RPMI7951 (cell line): ENCODE measurements at regions not wholly inside any gene's neighbourhood (a gene's known extent, or its start where the extent isn't known, plus 50 kb on each side); places are given as distances from the start of the nearest gene placed in this dataset.
"Not testable (repeated sequence)": the region's sequence is repeated elsewhere in the genome, so short reads cannot be mapped to it uniquely, and the experiment has no call there.

Experiments used
- DNase-seq: peaks from one replicate; pipeline ENCODE4 v3.0.0-alpha.2; 2012; ENCODE audit warnings: low read depth

DNA sequence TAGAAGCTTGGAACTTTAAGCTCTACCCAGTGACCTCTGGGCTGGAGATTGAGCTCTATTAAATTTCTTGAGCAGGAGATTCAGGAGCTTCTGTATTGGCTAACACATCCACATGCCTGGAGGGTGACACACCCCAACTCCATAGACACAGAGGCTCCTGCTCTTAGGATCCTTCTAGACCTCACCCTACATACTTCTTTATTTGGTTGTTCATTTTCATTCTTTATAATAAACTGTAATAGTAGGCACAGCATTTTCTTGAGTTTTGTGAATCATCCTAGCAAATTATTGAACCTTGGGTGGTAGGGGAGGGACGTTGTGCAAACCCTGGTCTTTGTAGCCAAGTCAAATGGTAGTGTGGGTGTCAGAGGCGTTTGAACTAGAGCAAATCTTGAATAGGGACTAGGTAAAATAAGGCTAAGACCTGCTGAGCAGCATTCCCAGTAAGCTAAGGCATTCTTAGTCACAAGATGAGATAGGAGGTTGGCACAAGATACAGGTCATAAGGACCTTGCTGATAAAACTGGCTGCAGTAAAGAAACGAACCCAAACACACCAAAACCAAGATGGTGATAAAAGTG is 323.8 kb upstream of the GALNT5 start:
- DNase-seq: no peak

DNA sequence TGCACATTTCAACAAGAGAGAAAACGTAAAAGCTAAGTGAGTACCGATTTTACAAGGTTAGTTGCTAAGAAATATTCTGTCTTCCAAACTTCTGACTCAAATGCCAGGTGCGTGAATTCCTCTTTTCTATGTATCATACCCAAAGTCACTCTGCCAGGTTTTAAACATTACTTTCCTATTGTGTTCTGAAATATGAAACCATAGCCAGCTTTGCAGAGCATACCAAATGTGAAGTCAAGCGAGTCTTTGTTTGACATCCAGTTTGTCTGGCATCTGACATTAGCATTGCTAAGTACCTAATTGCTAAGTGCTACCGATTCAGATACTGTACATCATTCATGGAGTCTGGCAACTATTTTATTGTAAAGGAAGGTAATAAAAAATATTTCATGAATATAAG is 321.9 kb upstream of the GALNT5 start:
- DNase-seq: peak; percentile 27

DNA sequence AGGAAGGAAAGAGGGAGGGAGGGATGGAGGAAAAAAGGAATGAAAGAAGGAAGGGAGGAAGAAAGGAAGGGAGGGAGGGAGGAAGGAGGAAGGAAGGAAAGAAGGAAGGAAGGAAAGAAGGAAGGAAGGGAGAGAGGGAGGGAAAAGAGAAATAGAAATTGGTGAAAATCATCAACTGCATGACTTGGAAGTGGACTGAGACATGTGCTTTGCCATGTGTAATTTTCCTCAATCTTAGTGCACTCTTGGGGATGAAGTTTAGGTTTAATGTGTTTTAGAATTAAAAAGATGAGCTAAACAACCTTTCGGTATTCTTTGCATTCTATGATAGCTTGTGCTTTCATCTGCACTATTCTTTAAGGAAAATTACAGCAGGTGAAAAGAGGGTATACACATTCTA is 320.1 kb upstream of the GALNT5 start:
- DNase-seq: no peak

DNA sequence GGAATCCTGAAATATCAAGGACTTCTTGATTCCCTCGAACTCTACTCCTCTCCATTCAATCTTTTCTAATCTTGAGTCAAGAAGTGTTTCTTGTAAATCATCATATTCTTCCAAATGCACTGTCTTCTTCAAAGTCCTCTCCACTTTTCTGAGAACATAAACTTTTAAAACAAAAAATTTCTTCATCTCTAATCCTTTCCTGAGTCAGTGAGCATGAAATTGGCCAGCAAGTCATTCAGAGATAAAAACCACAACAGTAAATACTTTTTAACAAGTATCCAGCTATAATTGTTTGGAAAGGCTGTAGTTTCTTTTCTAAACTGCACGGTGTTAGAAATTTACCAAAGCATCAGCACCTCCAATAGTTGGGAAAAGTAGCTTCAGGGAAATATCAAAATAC is 312.6 kb upstream of the GALNT5 start:
- DNase-seq: no peak

DNA sequence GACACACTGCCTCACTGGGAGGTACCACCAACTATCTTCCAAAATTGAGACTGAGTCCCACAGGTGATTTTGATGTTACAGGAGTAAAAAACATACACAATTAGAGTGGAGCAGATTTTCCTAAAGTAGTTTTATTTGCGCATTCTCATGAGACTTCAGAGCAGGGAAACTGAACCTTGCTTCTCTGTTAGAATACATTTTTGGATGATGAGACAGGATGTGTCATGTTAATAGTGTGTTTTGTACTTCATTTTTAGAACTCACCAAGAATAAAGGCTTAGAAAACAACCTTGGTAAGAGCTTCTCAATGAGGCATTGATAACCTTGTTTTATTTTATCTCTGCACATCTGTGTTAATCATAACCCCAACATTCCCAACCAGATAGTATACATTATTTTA is 310.2 kb upstream of the GALNT5 start:
- no peak for DNase-seq

DNA sequence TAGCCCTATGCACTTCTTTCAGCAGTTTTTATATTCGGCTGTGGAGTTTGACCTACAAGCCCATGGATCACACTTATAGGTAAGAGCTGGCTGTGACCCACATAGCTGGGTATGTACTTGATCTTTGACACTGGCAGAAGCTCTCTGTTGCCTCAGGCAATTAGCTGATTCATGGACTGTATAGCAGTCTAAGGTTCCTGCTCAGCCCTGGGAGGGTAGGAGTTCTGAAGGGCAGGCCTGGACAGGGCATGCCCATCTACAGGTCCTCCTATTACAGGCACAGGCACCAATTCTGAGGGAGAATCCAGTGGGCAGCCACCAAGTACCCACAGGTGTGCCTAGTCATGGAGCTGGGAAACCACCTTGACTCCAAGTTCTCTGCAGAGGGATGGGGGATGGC is 301.8 kb upstream of the GALNT5 start:
- peak; percentile 19 for DNase-seq

DNA sequence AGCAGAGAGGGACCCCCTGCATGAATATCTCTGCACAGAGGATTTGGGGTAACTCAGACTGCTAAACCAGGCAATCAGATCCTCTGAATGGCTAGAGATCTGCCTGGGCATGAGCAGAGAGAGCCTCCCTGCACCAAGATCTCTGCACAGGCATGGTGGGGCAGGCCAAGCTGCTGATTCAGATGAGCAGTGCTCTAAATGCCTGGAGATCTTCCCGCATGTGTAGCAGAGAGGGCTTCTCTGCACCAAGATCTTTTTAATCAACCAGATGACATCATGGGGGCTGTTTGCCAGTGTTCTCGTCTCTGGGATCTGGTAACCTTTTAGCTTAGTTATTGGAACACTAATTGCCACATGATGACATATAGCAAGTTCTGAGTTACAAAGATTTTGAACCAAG is 301.3 kb upstream of the GALNT5 start:
- no peak for DNase-seq

DNA sequence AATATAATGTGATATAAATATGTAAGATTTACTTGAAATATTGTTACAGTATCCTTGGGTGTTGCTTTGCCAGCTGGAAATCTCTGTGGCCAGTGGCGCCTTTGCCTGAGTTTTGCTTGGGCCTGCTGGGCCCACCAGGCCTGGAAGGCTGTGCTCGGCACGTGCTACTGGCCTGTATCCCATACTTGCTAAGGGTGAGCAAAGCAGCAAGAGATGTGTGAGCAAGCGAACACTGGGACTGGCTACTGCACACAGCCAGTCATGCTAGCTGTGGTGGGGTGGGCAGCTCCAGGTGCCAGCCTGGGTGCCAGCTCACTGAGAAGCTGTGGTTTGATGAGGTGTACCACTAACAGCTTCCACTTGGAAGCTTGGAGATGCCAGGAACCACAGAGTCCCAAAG is 299.1 kb upstream of the GALNT5 start:
- no peak for DNase-seq

DNA sequence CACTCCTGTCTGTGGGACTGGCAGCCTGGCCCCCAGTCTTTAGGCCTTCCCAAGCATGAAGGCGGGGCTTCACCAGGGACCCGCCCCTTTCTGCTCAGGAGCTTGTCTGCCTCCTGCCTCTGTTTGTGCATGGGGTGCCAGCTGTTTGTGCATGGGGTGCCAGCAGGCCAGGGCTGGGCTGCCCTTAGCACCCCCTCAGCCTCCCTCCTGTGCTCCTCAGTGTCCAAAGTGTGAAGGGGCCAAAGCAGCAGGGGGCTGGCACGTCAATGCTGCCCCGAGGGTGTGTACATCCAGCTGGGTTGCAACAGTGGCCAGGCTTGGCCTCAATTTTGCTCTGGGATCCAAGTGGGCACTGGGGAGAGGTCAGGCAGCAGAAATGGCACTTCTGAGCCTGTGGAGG is 298.0 kb upstream of the GALNT5 start:
- DNase-seq: no peak

DNA sequence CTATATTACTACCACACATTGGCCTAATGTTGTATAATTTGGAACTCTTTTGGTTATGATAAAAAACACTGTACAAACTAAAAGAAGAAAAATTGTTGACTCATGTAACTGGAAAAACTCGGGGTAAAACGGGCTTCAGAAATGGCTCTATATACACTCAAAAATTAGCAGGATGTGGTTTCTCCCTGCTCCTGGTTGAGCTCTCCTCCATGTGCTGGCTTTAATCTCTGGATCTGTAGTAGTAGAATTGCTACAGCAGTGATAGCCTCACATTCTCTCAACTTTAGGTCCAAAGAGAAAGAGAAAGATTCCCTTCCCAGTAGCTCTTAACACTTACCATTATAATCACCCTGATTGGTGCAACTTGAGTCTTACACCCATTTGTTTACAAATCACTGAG is 274.9 kb upstream of the GALNT5 start:
- DNase-seq: peak; percentile 39

DNA sequence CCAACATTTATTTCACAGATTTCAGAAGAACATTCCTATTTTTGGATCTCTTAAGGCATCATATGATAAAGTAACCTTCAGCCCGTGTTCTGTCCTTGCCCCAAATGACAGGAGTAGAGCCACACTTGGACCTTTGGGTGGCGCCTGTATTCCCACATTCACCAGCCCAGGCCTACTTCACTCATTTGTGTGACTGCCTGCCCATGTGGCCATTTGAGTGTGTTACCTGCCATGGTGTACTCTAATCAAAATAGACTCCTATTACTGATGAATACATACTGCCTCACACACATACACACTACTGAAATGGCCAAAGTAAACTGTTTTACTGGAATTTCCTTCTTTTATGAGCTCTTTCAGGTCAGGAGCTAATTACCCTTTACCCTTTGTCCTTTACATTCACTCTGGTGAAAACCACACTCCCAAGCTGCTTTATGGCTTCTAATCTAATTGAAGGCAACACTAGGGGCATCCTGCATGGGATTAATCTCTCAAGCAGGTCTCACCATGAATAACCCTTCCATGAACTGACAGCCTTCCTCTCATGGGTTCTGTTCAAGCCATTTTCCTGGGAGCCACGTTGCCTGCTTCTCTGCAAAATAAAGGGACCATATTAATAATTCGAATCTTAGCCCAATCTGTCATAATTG is 271.0 kb upstream of the GALNT5 start:
- DNase-seq: no peak

DNA sequence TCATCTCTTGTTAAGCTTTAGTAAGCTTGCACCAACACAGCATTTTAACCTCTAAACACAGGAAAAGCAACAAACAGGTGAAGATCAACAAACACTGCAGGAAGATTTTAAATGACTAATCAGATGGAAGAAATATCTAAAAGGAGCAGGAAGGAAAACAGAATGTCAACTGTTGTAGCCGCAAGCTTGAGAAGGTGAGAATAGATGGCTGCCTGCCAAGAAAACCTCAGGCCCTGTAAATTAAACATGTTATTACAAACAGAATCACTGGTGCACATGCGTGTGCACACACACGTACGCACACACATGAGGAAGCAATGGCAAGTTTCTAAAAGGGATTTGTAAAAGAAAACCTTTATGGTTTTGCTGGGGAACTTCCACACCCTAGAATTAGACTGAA is 257.8 kb upstream of the GALNT5 start:
- DNase-seq: no peak

DNA sequence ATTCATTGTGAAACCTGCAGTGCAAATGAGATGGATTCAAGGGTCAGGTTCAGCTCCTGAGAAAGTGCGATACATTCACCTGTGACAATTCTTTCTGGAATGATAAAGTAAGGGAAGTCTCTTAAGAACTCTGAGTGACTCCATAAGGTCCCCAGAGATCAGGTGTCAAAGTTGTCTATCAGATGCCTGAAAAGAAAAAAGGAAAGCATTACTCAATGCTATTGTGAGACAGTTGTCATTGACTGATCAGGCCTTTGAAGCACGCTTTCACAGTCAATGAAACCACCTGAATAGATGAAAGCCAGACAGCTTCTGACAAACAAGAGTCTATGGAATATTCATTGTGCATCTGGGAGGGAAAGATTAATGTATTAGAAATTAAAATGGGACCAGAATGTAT is 252.7 kb upstream of the GALNT5 start:
- DNase-seq: no peak

DNA sequence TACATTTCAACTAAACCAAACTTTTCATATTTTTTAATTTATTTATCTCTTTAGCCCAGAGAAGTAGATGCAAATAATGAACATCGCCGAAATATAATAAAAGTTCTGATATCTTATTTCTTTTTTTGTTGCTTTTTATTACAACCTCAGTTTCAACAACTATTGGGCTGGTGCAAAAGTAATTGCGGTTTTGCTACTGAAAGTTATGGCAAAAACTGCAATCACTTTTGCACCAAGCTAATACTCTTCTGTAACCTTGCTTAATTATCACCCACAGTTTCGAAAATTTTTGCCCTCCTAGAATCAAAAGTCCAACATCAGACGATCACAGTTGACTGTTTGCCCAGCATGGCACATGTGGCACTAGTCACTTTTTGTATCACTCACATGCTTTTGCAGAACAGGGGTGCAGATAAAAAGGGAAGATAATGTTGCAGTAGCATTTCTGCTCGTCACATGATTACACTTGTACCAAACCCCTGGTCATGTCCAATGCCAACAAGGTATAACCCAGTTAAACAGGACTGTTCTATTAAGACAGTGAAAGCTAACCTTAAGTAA is 242.4 kb upstream of the GALNT5 start:
- DNase-seq: no peak

DNA sequence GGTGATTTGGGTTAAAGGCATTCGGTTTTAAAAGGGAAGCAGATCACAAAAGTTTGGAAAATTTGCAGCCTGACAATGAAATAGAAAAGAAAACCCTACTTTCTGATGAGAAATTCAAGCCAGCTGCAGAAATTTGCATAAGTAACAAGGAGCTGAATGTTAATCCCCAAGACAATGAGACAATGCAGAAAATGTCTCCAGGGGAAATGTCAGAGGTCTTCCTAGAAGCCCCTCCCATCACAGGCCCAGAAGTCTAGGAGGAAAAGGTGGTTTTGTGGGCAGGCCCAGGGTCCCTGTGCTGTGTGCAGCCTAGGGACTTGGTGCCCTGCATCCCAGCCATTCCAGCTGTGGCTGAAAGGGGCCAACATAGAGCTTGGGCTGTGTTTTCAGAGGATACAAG is 234.2 kb upstream of the GALNT5 start:
- not testable (repeated sequence) for DNase-seq

DNA sequence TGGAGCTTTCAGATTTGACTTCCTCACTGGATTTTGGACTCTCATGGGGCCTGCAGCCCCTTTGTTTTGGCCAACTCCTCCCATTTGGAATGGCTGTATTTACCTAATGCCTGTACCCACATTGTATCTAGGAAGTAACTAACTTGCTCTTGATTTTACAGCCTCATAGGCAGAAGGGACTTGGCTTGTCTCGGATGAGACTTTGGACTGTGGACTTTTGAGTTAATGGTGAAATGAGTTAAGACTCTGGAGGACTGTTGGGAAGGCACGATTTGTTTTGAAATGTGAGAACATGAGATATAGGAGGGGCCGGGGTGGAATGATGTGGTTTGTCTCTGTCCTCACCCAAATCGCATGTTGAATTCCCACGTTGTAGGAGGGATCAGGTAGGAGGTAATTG is 233.4 kb upstream of the GALNT5 start:
- no peak for DNase-seq

DNA sequence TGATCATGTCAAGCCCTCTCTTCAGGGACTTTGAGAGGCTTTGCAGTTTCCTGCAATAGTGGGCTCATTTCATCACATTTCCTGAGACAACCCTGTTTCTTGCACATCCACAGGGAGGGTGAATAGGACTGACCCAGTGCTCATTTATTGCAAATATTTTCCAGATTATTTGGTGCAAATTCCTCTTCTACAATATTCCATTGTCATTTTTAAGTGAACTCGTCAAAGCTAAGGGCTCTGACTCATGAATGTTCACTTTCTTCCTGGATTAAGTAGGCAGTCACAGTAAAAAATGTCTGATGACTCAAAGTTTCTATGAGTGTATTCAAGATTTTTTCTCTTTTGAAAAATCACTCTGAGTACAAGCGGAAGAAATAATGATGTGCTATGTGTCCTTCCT is 225.5 kb upstream of the GALNT5 start:
- DNase-seq: peak; percentile 86

DNA sequence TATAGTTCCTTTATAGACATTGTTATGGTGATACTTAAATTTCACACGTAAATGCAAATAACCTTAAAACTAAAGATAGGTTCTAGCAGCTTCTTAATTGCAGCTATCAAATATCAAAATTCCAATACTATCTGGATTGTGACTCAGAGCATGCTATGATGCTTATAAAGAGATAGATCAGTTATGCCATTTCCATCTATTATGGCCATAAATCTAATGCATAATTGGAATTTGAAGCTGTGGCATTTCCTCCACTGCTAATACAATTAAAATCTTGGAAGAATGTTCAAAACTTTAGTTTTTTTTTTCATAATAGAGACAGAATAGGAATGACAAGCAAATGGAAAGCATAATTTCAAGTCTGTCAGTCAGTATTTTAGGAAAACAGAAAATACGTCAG is 220.8 kb upstream of the GALNT5 start:
- no peak for DNase-seq

DNA sequence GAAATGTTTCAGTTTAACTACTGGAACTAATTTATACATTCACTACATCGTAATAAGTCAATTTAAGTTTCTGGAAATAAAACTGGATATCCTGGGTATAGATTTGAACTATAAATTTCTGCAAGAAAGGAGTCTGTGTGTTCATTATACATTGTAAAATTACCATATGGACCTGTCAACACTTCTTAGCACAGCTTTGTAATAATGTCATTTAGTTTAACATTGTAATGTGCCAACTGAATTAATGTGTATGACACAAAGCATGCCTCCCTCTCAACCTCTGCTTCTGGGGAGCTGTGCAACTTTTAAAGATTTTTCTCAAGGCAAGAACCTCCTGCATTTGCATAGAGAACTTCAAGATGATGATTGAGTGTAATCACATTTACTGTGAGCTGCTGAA is 213.7 kb upstream of the GALNT5 start:
- no peak for DNase-seq

DNA sequence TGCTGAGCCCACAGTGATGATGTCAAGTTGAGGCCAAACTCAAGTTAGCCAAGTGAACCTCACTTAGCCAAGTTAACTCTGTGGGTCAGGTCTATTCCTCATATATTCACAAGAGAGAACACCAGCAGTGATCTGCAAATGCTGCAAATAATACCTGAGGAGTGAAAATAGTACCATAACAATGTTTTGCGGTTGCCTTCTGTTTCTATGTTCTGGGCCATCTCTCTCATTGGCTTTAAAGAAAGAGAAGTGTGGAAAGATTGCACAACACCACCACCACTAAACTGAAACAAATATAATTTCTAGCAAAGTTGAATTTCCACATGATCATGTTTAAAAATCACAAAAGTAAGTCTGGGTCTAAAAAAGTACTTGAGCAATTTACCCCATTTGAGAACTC is 211.1 kb upstream of the GALNT5 start:
- DNase-seq: no peak

DNA sequence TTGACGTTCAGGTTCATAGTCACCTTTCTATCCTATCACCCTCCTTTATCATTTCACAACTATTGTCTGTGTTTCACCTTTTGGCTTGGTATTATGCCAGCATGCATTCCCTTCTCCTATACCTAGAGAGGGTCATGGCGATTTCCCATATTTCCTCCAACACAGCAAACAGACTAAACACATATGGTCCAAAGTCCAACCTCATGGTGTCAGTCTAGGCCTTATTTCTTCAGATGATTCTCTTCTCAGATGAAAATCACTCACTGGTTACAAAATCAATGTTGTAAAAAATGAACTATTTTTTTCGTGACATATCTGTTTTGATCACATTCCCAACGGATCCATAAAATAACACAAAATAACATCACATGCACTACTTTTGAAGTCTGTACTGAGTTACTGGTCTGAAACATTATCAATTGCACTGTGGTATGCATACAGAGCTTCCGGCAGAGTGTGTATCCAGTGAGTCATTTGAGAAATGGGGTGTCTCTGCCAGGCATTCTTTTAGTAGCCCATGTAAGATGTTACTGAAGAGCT is 204.8 kb upstream of the GALNT5 start:
- DNase-seq: peak; percentile 84

DNA sequence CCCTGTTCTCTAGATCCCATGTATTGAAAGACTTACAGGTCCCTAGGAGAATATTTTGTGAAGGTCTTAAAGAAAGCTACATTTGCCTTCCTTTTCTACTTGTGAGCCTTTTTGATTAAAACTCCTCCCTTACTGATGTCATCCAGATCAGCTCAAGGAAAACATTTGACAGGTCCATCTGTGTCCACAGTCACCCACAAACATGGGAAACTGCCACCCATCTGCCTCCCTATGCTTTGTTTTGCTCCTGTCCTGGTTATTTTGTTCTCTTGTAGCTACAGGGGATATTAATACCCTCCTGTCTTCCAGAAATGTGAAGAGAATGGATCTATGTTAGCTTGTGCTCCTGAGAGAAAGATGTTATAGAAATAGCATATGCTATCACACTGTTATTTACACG is 203.6 kb upstream of the GALNT5 start:
- DNase-seq: no peak

DNA sequence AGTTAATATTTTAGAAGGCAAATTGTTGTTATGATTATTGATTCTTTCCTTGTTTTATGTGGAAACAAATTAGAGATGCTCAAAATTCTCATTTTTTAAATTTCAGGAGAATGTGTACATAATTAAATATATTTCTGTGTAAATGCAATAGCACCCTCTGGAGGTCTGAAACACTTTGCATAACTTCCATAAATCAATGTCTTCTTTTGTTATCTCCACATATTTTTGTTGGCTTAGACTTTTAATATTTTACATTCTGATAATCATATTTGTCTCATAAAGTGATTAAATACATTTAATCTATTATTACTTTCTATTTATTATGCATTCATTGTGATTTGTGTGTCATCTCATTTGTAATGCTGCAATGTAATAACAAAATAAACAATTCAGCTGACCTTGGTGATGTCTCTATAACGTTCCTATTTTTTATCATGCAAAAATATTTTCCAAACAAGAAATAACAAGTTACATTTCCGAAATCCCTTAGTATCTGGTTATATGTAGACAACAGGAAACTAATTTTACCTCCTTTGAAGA is 201.8 kb upstream of the GALNT5 start:
- peak; percentile 49 for DNase-seq
